NCI-H748 treated with DMSO at 0.1 percent for 48 hours (cell line): ENCODE measurements at regions not wholly inside any gene's neighbourhood (a gene's known extent, or its start where the extent isn't known, plus 50 kb on each side); places are given as distances from the start of the nearest gene placed in this dataset.

Source experiments
- DNase-seq: peaks from one replicate; lab custom pipeline; 2025; lab: John Stamatoyannopoulos, UW

- DNase-seq, result no peak
Measured at GRCh38 chr10:131635564-131636015, 265.2 kb upstream of the PPP2R2D start.

GRCh38 chr10:131636116-131636515 lies 264.7 kb upstream of the PPP2R2D start:
- no peak for DNase-seq

- DNase-seq, result no peak
Measured at GRCh38 chr10:131636841-131637724, 263.7 kb upstream of the PPP2R2D start.

- DNase-seq, result no peak
Measured at GRCh38 chr10:131638049-131638879, 262.5 kb upstream of the PPP2R2D start.

GRCh38 chr10:131638880-131639278 lies 261.9 kb upstream of the PPP2R2D start:
- no peak for DNase-seq

- DNase-seq, result no peak
Measured at GRCh38 chr10:131640045-131640644, 260.7 kb upstream of the PPP2R2D start.

- DNase-seq, result peak; percentile 43
Measured at GRCh38 chr10:131641231-131641630, 259.6 kb upstream of the PPP2R2D start.

GRCh38 chr10:131641898-131642297 lies 258.9 kb upstream of the PPP2R2D start:
- DNase-seq, result no peak

GRCh38 chr10:131642966-131643365 lies 257.8 kb upstream of the PPP2R2D start:
- no peak for DNase-seq

GRCh38 chr10:131644289-131644688 lies 256.5 kb upstream of the PPP2R2D start:
- DNase-seq, result no peak

GRCh38 chr10:131644864-131645658 lies 255.7 kb upstream of the PPP2R2D start:
- no peak for DNase-seq

- no peak for DNase-seq
Measured at GRCh38 chr10:131645756-131646155, 255.1 kb upstream of the PPP2R2D start.

GRCh38 chr10:131646551-131647525 lies 254.0 kb upstream of the PPP2R2D start:
- no peak for DNase-seq

- no peak for DNase-seq
Measured at GRCh38 chr10:131647789-131648188, 253.0 kb upstream of the PPP2R2D start.

- DNase-seq, result no peak
Measured at GRCh38 chr10:131648386-131649020, 252.3 kb upstream of the PPP2R2D start.

GRCh38 chr10:131649617-131650016 lies 251.2 kb upstream of the PPP2R2D start:
- peak; percentile 68 for DNase-seq

- no peak for DNase-seq
Measured at GRCh38 chr10:131650169-131650705, 250.6 kb upstream of the PPP2R2D start.

- no peak for DNase-seq
Measured at GRCh38 chr10:131650771-131651673, 249.8 kb upstream of the PPP2R2D start.
